HG02571 (cell line): ENCODE measurements at regions not wholly inside any gene's neighbourhood (a gene's known extent, or its start where the extent isn't known, plus 50 kb on each side); places are given as distances from the start of the nearest gene placed in this dataset.
A peak's percentile ranks its signal among the peaks of the same experiment; 100 is the strongest.

Experiments
- ATAC-seq: cut with Tn5 transposase; IDR thresholded peaks from one replicate; pipeline ENCODE4 v1.9.1; 2021; ENCODE audit warnings: mild to moderate bottlenecking, moderate library complexity; ENCODE audit not compliant: unreplicated experiment

DNA sequence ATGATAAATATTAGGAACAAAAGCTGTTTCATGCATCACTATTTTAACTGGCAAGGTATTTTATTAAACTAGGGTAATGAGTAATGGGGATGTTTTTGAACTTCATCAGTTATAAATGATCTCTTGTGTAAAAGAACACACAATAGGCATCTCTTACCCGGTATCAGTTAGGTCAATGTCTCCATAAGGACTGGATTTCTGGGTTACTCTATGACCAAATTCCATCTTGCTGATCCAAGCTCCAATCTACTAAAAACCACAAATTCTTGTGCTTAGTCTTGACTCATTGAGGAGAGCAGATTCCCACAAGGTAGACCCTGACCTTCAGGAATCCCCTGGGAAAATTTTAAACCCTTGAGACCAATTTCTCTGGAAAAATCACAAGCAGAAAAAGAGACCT is 1167.7 kb downstream of the XPNPEP1 start:
- no peak for ATAC-seq

DNA sequence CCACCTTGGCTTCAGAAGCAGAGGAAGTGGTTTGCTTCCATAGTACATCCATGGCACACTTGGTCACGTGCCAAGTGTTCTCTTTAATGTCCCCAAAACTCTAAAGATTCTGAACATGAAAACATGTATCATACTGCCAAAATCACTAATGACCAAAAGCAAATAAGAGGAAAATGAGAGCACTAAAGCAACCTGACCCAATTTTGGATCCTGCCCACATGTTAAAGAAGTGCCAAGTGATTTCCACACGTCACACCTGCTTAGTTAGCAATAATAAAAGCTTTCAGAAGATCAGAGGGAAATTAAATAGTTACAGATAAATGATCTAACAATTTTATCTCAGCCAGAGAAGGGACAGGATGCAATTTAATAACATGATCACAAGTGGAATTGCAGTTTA is 1170.0 kb downstream of the XPNPEP1 start:
- ATAC-seq: no peak

DNA sequence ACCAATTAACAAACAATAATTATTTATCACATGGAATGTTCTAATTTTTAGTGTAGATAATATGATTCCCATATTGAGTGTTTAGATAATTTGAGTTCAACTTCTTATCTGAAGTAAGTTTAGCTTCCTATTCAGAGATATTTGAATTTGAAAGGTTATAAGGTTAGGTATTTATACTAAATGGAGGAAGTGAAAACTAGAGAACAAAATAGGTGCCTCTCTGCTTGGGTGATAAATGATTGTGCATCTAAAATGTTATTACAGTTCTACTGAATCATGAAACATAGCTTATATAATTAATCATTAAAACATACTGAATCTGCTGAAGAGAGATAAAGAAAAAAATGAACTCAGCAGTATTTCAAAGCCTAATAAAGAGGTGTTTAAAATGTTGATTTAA is 1174.3 kb downstream of the XPNPEP1 start:
- no peak for ATAC-seq

DNA sequence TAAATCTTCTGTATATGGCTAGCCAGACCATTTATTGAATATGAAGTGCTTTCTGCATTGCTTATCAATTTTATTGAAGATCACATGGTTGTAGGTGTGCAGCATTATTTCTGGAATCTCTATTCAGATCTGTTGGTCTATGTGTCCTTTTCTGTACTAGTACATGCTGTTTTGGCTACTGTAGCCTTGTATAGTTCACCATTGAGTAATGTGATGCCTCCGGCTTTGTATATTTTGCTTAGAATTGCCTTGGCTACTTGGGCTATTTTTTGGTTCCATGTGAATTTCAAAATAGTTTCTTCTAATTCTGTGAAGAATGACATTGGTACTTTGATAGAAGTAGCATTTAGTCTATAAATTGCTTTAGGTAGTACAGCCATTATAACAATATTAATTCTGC is 1187.2 kb downstream of the XPNPEP1 start:
- ATAC-seq: no peak

DNA sequence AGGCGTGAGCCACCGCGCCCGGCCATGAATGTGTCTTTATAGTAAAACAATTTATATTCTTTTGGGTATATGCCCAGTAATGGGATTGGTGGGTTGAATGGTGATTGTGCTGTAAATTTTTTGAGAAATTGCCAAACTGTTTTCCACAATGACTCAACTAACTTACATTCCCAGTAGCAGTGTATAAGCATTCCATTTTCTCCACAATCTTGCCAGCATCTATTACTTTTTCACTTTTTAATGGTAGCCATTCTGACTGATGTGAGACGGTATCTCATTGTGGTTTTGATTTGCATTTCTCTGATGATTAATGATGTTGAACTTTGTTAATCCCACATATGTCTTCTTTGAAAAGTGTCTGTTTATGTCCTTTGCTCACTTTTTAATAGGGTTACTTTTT is 1187.9 kb downstream of the XPNPEP1 start:
- ATAC-seq: no peak

DNA sequence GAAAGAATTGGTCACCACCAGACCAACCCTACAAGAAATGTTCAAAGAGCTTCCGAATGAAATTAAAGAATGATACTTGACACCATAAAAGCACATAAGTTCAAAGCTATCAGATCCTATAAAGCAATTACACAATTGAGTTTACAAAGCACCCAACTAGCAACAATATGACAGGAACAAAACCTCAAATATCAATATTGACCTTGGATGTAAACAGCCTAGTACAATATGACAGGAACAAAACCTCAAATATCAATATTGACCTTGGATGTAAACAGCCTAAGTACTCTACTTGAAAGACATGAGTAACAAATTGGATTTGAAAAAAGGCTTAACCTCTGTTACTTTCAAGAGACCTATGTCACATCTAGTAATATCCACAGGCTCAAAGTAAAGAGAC is 1201.4 kb downstream of the XPNPEP1 start:
- ATAC-seq: no peak

DNA sequence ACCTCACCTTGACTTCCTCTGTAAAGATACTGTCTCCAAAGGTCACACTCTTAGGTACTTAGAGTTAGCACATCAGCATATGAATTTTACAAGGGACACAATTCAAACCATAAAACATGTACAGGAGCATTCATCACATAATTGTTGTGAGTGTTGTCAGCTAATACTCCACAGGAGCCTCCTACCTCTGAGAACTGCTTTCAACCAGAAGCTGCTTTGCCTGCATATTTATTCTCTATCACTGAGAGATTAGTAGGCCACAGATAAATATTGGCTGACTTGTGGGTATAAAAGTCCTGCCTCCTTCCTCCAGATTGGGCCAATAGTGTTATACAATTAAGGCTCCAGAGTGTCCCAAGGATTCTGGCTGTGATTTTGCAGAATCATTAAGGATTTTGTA is 1207.0 kb downstream of the XPNPEP1 start:
- ATAC-seq: no peak

DNA sequence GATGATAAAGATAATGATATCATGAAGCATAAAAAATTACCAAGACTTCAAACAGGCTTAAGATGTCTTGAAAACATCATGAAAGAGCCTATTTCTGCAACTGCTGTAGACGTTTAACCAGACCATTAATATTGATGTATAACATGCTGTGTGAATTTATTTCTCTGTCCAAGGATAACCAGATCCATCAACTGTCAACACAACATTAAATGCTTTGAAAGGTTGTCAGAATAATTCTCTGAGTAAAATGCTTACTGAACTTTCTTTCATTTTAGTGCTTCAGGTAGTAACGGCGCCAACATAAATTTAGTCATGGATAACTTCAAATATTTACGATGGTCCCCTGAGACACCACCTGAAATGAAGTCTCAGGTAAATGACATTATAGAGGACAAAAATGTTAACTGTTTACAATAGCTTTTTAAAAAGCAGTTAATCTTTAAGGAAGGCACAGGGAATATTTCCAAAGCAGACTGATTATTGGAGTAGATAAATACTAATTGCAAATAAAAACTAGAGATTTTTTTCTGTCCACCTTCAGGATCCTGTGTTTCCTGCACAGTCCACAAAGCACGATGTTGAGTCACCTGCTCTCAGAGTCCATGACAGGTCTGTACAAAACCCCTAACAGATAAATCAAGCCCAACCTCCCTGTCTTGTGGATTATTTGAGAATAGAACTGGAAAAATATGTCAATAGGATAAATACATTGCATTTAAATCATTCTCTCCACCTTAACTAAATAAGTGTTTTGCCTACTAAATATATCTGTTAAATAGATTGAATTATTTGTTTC is 1213.2 kb downstream of the XPNPEP1 start:
- no peak for ATAC-seq

DNA sequence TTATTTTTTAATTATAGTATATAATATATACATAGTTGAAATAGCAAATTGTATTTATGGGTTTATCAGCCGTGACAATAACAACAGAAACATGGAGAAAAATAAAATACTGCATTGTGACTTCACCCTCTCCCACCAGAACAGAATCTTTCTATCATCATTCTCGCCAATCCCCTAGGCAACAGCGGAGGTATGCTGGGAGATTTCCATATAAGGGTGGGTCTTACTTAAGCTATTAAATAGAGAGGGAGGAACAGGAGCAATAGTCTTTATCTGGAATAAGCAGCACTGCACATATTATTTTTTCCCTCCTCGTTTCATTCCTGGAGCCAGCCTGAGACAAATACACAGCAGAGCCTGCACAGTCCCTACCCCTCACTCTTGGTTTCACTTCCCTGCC is 1214.9 kb downstream of the XPNPEP1 start:
- no peak for ATAC-seq

DNA sequence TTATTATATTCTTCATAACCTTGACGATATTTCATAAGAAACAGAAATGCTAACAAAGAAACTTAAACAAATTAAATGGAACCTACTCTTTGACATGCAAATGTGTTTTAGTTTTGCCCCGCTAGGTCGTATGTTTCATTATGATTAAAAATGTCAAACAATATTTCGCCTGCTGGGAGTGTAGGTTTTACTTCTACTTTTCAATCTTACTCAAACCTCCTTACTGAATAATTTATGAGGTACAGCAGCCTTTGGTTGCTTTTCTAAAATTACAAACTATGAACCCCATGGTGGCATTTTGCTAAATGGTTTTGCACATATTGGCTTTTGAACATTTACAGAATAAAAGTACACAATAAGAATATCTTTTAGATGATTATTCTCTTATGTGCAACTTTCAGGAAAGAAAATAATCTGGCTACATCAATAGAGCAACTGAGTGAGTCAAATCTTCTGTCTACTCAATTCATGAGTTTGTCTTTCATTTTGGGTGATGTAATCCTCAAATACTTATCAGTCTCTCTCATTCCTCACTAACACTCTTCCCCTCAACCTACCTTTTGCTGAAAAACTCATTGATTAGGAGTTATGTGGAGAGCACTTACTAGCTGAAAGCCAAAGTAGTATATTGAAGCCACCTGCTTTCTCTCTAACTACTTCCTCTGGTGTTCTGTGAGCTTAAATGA is 1226.4 kb downstream of the XPNPEP1 start:
- ATAC-seq: peak; percentile 90

DNA sequence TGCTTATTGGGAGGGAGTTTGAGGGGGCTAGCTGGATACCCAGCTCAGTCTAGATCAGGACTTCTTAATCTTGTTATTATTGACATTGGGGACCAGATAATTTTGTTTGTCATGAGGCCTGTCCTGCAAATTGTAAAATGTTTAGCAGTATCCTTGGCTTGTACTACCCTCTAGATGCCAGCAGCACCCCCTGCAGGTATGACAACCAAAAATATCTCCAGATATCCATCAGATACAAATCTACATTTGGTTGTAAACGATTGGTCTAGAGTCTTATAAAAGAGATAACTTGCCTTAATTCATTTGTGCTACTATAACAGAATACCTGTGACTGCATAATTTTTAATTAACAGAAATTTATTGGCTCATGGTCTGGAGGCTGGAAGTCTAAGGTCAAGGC is 1232.2 kb downstream of the XPNPEP1 start:
- no peak for ATAC-seq

DNA sequence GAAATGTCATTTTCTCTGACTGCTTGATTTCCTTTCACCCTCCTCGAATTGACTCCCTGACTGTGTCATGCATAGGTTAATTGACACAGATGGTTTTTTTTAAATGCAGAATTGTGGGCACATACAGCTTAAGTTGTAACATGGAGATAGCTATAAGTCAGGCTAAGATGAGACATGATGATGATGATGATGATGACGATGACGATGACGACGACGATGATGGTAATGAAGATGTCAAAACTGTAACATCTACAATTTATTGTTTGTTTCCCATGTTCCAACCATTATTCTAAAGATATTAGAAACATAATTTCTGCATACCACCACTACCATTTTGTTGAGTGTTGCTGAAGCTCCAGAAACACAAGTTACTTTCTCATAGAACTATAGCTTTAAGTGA is 1232.8 kb downstream of the XPNPEP1 start:
- ATAC-seq: no peak

DNA sequence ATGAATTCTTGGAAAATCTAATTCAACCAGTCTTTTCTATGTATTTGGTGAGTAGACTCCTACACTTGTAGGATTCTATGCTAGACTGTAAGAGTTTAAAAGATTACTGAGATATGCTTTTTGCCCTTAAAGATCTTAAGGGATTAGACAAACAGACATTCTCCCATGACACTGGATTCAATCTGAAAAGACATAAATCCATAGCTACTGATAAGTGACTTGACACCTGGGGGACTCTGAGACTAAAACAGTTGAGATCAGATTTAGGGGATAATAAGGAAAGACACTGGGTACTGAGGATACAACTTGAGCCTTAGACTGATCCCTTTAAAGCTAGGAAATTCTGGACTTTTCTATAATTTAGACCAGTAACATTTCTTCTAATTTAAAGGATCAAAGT is 1233.4 kb downstream of the XPNPEP1 start:
- ATAC-seq: no peak

DNA sequence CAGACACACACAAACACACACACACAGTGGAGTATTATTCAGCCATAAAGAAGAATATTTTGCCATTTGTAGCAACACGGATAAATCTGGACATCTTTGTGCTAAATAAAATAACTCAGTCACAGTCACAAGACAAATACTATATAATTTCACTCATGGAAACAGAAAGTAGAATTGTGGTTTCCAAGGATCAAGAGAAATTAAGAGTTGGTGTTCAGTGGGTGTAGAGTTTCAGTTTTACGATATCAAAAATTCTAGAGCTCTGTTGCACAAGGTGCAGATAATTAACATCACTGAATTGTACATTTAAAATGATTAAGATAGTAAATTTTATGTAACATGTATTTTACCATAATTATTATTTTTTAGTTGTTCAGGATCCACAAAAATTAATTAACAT is 1235.0 kb downstream of the XPNPEP1 start:
- no peak for ATAC-seq

DNA sequence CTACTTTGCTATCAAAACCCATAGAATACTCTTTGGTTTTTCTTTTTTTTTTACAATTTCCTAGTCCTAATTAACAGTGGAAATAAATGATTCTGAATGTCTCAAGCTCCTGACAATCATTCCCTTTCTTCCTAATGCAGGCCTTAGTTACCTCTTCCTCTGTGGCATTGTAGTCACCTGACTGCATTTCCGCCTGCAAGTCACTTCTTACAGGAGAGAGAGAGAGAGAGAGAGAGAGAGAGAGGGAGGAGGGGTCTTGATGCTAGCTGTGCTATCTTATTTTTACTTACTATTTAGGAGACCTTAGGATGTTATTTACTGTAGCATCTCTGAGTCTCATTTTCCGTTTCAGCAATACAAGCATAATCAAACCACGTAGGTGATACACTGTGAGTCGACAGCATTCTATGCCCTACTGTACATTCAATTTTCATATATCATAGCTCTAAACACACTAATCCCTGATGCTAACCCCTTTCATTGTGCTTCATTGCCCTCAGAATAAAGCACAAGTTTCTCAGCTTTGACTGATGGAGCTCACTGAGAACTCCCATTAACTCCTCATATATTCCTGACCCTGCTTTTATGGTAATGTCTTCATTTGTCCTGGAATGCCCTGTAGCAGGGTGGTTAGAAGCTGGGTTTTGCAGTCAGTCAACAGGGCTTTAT is 1237.3 kb downstream of the XPNPEP1 start:
- ATAC-seq: no peak

DNA sequence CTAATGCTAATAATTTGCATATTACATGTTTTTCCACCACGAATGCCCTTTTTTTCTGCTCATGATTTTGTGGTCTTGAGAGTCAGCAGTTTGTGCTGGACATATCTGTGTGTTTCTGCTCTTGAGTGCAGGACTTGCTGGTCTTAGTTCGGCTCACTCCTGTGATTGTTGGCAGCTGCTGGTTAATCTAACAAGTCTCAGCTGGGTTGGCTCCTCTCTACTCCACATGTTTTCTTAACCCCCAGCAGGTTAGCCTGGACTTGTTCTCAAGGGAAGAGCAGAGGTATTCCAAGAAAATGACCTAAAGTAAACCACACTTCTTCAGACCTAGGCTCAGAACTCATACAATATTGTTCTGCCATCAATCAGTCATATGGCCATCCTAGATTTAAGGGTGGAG is 1238.9 kb downstream of the XPNPEP1 start:
- ATAC-seq: no peak

DNA sequence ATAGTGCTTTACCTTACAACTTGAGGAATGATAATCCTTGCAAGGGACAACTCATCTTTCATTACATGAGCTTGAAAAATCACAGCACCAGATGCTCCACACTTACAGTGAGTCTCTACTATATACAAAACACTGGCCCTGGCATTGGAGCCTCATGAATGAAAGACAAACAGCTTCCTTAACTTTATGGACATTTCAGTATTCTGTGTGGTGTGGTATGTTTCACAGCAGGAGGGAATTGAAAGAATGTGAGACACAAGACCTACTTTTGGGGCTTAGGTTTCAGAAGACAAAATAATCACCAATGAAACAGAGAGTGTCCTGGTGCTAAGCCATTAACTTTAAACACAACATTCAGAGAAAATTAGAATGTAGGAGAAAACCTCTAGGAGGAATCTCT is 1249.6 kb downstream of the XPNPEP1 start:
- ATAC-seq: no peak

DNA sequence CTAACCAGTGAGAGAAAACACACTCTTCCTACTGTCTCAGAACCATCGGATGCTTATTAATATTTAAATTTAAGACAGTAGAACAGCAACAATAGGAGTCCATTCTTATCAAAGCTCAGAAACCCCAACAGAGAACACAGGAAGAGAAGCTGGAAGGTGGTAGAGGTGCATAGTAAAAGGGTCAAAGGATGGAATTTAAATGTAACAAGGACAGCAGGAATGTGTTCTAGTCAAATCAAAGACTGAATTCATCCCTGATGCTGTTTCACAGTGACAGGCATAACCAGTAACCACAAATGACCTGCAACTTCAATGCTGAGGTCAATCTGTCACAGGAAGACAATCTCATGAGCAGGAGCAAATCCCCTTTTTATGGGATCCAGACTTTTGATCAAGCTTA is 1259.7 kb downstream of the XPNPEP1 start:
- ATAC-seq: no peak

DNA sequence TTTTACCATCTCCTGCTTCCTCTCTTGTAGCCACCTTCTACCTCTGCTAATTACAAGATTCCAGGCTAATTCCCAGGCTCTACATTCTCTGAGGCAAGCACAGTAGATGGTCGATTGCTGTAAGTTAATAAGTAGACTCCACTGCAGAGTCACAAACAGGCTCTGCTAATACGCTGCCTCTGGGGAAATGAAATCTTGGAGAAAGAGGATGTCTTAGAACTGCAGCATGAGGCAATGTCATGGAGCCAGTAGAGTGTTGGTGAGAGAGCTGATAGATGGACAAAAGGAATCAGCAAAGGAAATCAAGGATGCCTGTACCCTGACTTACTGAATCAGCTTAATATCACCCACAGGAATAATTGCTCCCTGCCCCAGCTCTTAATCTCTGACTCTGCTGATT is 1260.3 kb downstream of the XPNPEP1 start:
- no peak for ATAC-seq

DNA sequence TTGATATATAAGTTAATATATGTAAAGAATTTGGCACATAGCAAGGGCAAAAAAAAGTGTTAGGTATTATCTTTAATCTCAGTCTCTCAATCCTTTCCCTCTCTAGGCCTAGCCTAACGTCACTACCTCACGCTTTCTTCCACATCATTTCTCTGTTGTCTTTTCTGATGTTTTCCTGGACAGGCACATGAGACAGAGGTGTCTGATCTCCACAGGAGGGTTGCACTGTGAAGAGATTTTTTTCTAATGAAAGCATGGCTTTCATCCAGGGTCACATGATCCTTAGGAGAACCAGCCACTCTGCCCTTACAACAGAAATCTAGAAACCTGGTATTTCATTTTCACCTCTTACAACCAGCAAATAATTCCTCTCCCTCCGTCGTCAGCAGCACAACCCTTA is 1268.3 kb downstream of the XPNPEP1 start:
- no peak for ATAC-seq

DNA sequence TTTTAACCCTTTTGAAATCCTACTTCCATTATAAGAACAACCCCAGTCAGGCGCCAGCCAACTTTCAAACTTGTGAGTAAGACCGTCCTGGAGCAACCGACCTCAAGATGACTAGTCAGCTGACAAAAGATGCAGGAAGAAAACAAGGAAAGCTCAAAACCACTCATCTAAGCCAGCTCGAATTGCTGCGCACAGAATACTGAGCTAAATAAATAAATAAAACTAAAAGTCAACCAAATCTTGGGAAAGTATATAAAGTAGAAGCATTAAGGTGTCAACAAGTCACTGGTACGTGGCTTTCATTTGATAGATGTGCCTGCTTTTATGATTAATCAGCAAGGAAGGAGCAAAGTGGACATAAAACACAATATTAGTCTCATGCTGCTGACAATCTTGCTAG is 1269.8 kb downstream of the XPNPEP1 start:
- no peak for ATAC-seq

DNA sequence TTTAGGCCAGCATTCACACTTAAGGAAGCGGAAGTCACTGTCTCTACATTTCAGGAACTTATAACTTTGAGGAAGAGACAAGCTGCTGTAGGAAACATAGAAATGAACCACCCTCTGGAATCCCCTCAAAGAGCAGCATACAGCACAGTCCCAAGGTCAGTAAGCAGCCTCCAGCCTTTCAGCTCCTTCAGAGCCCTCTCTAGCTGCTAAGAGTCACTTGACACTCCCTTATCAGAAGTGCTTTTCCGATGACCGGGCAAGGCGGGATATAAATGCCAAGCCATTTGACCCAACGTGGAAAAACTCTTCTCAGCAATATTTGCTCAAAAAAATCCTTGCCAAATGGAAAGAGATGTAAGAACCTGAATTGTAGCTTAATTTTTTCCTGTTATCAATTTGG is 1284.3 kb downstream of the XPNPEP1 start:
- ATAC-seq: no peak
